ENCODE measurements at regions not wholly inside any gene's neighbourhood (a gene's known extent, or its start where the extent isn't known, plus 50 kb on each side); places are given as distances from the start of the nearest gene placed in this dataset.

DNA sequence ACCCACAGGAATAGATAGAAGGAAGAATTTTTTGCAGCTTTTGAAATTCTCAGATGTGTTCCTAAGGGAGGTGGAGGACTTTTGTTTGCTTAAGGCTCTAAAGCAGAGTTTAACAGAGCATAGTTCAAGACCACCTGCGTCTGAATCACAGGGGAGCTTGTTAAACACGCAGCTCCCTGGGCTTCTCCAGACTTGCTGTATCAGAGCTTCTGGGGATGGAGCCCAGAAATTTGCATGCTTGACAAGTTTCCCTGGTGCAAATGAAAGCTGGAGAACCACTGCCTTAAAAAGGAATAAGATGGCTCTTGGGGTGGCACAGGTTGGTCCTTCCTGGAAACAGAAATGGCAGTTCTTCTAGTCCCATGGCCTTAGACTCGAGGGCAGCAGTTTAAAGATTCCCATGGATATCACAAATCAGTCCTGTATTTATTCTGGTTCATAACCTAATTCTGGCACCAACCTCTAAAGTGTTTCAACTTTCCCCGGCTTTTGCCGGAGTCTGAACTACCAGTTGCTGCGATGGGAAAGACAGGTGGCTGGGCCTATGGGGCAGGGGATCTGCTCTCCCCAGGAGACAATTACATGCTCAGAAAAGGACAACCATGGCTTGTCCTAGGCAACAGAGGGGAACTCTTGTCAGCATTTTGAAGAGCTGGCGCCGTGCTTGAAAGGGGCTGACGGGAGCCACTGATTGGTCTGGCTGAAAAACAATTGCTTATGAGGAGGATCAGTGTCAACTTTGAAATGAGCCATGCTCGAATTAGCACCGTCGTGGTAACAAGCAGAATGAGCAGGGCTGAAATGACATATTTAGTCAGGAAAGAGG lies 599.6 kb downstream of the CCDC171 start:
- TF ChIP-seq, protein P1, sequence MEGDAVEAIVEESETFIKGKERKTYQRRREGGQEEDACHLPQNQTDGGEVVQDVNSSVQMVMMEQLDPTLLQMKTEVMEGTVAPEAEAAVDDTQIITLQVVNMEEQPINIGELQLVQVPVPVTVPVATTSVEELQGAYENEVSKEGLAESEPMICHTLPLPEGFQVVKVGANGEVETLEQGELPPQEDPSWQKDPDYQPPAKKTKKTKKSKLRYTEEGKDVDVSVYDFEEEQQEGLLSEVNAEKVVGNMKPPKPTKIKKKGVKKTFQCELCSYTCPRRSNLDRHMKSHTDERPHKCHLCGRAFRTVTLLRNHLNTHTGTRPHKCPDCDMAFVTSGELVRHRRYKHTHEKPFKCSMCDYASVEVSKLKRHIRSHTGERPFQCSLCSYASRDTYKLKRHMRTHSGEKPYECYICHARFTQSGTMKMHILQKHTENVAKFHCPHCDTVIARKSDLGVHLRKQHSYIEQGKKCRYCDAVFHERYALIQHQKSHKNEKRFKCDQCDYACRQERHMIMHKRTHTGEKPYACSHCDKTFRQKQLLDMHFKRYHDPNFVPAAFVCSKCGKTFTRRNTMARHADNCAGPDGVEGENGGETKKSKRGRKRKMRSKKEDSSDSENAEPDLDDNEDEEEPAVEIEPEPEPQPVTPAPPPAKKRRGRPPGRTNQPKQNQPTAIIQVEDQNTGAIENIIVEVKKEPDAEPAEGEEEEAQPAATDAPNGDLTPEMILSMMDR (IDR thresholded peaks at IDR 0.05; ENCODE audit: low read depth, low read length) = no peak
- no peak for DNase-seq (ENCODE audit: extremely low read depth, low read depth)

DNA sequence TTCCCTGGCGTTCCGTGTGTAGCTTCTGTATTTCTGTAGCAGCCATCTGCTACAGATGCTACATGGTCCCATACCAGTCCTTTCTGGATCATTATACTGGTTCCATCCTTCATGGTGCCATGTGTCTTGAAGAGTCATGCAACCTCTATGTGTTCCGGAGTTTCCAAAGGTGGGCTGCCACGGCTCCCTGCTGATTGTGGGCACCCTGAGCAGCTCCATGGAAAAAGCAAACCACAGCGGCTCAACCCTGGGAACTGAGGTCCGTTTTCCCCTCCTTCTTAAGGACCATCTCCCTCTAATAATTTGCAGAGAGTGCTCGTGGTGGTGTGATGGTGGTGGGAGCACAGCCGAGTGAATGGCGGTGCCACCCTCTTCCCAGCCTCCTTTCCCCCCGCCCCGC lies 600.4 kb downstream of the CCDC171 start:
- TF ChIP-seq, protein P1 (IDR thresholded peaks at IDR 0.05; ENCODE audit: low read depth, low read length) = no peak
- DNase-seq (ENCODE audit: extremely low read depth, low read depth) = no peak

DNA sequence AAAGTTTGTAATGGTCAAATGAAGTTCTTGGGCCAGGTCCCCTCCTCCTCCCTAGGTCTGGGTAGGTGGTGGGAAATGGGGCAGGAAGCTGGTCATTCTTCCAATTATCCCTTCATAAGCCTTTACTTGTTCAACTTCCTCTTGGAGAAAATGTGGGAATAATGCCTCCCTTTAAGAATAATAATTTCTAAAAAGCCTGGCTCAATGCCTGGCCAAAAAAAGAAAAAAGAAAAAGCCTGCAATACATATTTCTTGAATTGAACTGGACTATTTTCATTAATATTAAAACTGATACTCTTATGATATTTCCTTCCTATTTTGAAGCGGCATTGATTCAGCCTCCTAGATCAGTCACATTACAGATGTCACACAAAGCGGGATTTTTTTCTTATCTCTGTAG lies 600.9 kb downstream of the CCDC171 start:
- TF ChIP-seq, protein P1 (IDR thresholded peaks at IDR 0.05; ENCODE audit: low read depth, low read length) = no peak
- DNase-seq (ENCODE audit: extremely low read depth, low read depth) = no peak

DNA sequence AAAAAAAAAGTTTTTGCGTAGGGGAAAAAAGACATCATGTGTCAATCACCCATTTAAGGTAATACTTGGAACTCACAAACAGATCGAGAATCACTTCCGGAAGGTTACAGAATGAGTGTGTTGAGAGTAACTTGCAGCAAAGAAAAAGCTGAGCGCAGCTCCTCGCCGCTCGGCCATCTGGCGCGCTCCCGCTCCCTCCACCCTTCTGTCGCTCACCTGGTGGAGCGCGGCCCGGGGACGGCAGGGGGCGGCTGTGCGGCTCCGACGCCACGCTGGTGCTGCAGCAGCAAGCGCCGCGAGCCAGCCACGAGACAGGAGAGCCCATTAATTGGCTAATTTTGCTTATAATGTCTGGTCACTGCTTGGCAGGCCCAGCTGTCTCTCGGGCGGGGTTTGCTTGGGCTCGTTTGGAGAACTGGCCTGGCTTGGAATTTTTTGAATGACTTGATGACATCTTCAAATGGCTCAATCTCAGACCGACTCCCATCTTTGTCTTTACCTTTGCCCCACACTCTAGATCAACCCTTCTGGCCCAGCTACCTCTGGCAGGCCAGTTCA lies 601.8 kb downstream of the CCDC171 start:
- no peak for DNase-seq (ENCODE audit: extremely low read depth, low read depth)

DNA sequence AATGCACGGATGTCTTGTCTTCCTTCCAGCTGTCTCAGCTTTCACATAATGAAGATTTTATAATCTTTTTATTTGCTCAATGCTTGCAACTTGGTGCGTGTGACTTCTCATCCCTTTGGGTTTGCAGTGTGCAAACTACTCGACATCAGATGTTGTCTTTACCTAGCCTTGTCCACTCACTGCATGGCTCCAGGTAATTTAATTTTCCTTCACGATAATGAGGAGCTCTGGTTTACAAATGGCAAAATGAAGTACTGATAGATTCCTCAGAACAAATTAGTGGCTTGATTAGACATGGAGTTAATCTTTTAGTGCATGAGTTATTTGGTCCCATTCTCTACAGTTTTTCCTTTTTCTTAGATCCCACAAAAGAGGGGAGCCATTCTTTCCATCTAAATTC lies 603.0 kb downstream of the CCDC171 start:
- TF ChIP-seq, protein P1 (IDR thresholded peaks at IDR 0.05; ENCODE audit: low read depth, low read length) = no peak
- no peak for DNase-seq (ENCODE audit: extremely low read depth, low read depth)

More for the DNA sequence above, 601.8 kb downstream of the CCDC171 start:
- TF ChIP-seq, protein P1 (IDR thresholded peaks at IDR 0.05; ENCODE audit: low read depth, low read length) = peak; percentile 31

DNA sequence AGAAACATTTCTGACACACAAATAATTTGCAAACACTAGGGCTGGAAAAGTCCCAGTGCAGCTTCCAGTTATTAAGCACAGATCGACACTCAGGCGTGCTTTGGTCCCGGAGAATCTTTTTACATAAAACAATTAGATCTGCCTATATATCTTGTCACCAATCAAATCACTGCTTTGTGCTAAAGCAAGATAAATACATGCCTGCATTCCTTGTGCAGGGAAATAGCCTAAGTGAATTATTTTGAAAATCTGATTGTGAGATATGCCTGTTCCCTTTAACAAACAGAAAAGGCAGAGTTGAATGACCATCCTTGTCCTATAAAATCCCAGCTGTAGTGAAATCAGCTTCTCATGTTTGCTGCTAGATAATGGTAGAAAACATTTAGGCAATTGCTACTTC lies 604.4 kb downstream of the CCDC171 start:
- DNase-seq (ENCODE audit: extremely low read depth, low read depth) = no peak
- TF ChIP-seq, protein P1 (IDR thresholded peaks at IDR 0.05; ENCODE audit: low read depth, low read length) = no peak

DNA sequence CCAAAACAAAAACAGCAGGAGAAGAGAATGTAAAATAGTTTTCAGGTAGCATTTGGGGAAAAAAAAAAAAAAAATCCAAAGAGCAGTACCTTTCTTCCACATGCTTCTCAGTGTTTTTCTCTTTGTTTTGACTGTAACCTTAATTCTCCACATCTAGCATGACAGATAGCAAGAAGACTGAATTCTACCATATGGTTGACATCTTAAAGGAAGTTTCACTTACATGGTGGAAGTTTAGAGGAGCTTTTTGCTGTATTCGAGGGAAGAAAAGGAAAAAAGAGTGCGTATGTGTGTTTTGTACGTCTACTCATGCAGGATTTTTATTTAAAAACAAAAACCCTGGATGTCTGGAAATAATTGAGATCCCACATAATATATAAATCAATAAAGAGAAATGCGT lies 604.8 kb downstream of the CCDC171 start:
- DNase-seq (ENCODE audit: extremely low read depth, low read depth) = no peak
- TF ChIP-seq, protein P1 (IDR thresholded peaks at IDR 0.05; ENCODE audit: low read depth, low read length) = no peak
